Limb (tissue), 2 donors: ENCODE measurements at regions not wholly inside any gene's neighbourhood (a gene's known extent, or its start where the extent isn't known, plus 50 kb on each side); places are given as distances from the start of the nearest gene placed in this dataset.
A peak's percentile ranks its signal among the peaks of the same experiment; 100 is the strongest.
"Not testable (repeated sequence)": the region's sequence is repeated elsewhere in the genome, so short reads cannot be mapped to it uniquely, and the experiment has no call there.

Experiments used
- DNase-seq, 2 donors: peaks; one replicate each; pipeline ENCODE4 v3.0.0-alpha.2; 2016; ENCODE audit errors: extremely low spot score in 2 of 2

DNA sequence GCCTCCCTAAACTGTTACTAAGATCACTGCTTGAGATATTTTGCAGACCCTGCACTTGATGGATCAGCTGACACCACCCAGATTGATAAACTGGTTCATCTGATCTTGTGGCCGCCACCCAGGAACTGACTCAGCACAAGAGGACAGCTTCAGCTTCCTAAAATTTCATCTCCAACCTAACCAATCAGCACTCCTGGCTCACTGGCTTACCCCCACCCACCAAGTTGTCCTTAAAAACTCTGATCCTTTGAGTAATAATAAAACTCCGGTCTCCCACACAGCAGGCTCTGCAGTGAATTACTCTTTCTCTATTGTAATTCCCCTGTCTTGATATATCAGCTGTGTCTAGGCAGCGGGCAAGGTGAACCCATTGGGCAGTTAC lies 174.8 kb downstream of the UTP18 start:
- no peak for DNase-seq

- peak; percentile 25 to 52 for DNase-seq
Observed at GRCh38 chr17:51435641-51436091, 175.3 kb downstream of the UTP18 start.

DNA sequence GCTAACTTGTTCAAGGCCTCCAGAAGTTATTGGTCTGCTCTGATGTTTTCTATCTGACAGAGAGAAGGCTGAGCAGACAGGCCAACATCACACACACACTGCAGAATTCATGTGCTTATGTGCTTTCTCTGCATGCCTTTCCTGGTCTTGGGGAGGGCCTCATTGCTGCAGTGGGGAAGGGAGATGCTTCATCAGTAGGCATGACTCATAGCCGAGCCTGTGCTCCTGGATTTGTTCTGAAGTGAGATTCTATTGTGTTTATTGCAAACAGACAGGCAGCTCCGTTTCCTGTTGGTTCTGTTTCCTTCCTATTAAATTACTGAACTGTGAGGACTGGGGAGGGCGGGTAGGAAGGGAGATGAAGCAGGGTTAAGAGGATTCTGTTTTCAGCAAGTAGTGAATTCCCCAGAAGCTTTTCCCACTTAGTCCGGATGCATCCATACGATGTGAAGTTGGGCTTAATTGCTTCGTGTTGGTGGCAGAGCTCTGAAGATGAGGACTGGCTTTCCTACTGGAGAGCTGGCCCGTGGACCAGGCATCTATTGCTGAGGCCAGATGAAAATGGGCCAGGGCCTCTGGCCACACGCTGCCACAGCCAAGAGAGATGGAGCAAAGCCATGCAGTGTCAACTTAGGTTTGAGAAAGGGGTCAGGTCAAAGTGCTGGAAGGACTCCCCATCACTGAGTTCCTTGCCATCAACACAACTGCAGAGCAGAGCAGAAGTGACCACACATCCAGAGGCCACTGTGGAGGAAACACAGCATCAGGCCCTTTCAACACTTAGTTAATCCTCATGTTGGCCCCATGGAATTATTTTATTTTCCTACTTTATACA lies 179.3 kb downstream of the UTP18 start:
- no peak for DNase-seq

DNA sequence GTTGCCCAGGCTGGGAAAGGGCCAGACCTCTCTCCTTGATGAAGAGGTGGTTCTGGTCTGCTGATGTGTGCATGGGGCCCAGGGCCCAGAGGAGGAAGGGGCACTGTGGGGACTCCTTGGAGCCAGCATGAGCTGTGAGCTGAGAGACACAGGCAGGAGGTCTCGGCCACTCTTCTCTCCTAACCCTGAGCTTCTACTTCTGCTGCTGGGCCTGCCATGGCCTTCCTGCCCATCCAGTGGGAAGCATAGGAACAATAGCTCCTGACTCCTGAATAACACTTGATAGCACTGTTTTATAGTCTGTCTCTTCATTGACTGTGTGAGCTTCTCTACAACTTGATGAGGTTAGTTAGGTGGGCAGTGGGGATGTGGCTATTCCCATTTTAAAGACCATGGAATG lies 181.1 kb downstream of the UTP18 start:
- DNase-seq, result no peak

- no peak for DNase-seq
Observed at GRCh38 chr17:51442088-51442865, 181.9 kb downstream of the UTP18 start.

DNA sequence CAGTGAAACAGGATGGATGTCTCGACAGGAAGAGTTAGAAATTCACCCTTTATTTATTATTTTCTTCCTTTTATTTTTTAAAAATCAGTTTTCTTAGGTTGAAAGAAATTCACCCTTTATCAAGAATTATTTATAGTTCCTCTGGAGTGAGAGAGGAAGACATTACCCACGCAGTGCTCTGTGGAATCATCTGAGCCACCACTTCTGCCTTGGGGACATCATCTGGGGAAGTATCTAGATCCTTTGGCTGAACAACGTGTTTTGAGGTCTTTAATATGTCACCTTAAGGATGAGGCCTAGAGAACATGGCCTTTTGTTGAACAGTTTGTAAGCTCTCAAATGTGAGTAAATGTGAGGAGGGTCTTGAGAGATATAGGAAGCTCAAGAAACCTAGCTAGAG lies 183.3 kb downstream of the UTP18 start:
- DNase-seq, result no peak

- DNase-seq, result no peak
Observed at GRCh38 chr17:51445946-51446345, 185.6 kb downstream of the UTP18 start.

- no peak for DNase-seq
Observed at GRCh38 chr17:51454456-51454978, 194.2 kb downstream of the UTP18 start.

GRCh38 chr17:51455211-51455610 lies 194.9 kb downstream of the UTP18 start:
- no peak for DNase-seq

DNA sequence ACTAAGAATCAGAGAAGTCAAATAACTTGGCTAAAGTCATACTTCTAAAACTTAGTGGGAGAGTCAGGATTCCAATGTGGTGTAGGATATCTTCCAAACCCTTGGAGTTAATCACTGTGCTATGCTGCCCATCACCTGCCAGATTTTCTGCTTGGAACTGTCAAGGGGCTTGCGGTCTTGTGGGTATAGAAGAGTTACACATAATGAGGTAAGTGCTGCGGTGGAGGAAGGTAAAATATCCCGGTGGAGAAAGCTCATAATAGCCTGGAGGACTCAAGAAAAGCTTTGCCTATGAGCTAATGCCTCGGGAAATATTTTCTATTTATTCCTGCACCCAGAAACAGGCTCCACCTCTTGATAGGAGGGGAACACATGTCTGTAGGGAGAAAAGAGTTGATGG lies 195.6 kb downstream of the UTP18 start:
- DNase-seq, result no peak

- no peak for DNase-seq
Observed at GRCh38 chr17:51456942-51457341, 196.6 kb downstream of the UTP18 start.

GRCh38 chr17:51461578-51462004 lies 201.2 kb downstream of the UTP18 start:
- DNase-seq, result peak; percentile 36 to 53

GRCh38 chr17:51463353-51463752 lies 203.0 kb downstream of the UTP18 start:
- DNase-seq, result peak in 1 of 2 donors; percentile 51

DNA sequence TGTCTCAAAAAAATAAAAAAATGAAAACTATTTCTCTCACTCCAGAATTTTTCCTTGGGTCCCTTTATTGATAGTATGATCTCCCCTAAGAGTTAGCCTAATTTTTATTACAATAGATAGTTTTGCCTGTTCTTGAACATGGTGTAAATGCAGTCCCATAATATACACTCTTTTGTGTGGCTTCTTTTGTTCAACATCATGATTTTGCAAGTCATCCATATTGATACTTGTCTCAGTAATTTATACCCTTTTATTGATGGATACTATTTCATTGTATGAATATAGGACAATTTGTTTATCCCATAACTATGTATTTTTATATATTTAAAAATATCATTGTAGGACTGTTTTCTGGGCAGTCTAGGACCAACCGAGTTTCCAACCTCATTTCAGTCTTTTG lies 207.0 kb downstream of the UTP18 start:
- DNase-seq, result no peak

- DNase-seq, result no peak
Observed at GRCh38 chr17:51472670-51473205, 212.4 kb downstream of the UTP18 start.

DNA sequence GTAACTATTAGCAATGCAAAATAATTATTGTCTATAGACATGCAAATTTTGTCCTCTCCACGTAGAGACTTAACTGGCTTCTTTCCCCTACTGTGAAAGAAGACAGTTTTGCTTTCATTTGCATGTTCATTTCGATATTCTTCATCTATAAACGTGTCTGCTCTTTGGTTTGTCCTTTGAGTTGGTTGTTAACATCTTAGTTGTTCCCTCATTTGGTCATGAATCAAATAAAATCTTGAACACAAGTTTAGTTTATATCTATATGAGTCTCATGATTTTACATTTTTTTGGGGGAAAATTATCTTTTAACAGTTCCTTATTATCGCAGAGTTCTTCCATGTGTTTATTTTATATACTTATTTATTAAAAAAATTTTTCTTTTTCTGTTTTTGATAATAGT lies 214.4 kb downstream of the UTP18 start:
- DNase-seq, result no peak

- DNase-seq, result no peak
Observed at GRCh38 chr17:51475730-51476129, 215.4 kb downstream of the UTP18 start.

- DNase-seq, result no peak
Observed at GRCh38 chr17:51479303-51479702, 219.0 kb downstream of the UTP18 start.

DNA sequence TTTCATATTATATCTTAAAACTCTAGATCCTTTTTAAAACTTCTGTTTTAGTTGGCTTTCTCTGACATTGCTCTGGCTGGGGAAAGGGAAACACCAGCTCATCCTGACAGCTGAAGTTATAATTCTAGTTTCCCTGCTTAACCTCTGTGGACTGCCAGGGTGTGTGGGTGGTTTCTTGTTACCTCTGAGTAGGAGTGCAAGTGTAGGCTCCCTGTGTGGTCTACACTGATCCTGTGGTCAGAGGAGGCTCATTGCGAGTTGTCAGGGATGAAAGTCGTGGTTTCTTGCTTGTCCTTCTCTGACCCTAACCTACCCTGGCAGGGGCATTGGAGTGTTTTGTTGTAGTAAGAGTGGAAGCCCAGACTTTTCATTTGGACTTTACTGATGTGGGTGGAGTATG lies 221.0 kb downstream of the UTP18 start:
- DNase-seq, result no peak

GRCh38 chr17:51482248-51482647 lies 221.9 kb downstream of the UTP18 start:
- DNase-seq, result not testable (repeated sequence)

DNA sequence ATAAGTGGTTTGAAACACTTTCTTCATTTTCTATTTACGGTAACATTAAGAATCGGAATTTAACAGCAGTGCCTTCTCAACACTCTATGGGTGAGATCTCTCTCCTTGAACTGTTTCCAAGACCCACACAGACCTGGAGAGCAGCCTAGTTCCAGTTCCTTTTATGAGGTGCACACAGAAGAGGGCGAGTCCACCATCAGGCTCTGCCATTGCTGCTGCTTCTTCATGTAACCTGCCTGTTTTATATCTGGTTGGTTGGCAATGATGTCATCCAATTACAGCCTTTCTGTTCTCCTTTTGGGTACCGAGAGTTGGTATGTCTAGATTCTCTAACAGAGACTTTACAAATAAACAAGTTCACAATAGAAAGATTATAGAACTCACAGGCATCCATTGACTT lies 225.7 kb downstream of the UTP18 start:
- no peak for DNase-seq

DNA sequence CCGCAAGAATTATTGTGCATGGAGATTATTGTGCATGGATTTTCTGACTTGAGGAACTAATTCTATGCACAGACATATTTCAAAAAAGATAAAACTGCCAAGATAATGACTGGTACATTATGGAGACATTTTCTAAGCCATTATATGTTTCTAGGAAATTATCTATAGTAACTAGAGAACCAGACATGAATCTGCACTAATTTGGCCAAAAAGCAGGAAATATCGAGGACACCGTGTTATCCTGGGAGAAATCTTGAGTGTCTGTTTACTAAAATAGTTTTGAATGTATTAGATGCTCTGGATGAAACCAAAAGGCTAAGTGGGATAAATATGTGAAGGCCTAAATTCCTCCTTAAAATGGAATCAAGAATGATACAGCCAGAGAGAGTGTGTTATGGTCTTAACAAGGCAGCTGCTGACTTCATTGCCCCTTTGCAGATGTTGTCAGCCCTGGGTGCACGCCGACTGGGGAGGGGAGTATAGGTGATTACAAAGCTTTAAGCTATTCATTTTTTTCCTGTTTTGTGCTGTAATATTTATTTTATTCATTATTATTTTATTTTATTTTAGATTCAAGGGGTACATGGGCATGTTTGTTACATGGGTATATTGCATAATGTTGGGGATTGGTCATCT lies 226.7 kb downstream of the UTP18 start:
- DNase-seq, result no peak
